Nephron (organoid): ENCODE measurements at regions not wholly inside any gene's neighbourhood (a gene's known extent, or its start where the extent isn't known, plus 50 kb on each side); places are given as distances from the start of the nearest gene placed in this dataset.
"Not testable (repeated sequence)": the region's sequence is repeated elsewhere in the genome, so short reads cannot be mapped to it uniquely, and the experiment has no call there.

ENCODE experiments used
- H3K27ac Mint-ChIP-seq, 3 experiments: 2 replicates each; pipeline ENCODE4 v1.8.0; 2020; ENCODE audit warnings: mixed read lengths in 3 of 3, mild to moderate bottlenecking in 2 of 3, moderate library complexity in 1 of 3
- H3K27me3 Mint-ChIP-seq: 2 replicates; pipeline ENCODE4 v1.8.0; 2021; ENCODE audit warnings: low read depth, mild to moderate bottlenecking, moderate library complexity, mixed read lengths
- H3K36me3 Mint-ChIP-seq: 2 replicates; pipeline ENCODE4 v1.8.0; 2020; ENCODE audit warnings: low read depth, mixed read lengths
- H3K4me1 Mint-ChIP-seq: 2 replicates; pipeline ENCODE4 v1.8.0; 2020; ENCODE audit warnings: mixed read lengths
- H3K4me3 Mint-ChIP-seq, 3 experiments: 2 replicates each; pipeline ENCODE4 v1.8.0; 2020; ENCODE audit warnings: mild to moderate bottlenecking in 3 of 3, mixed read lengths in 3 of 3, moderate library complexity in 2 of 3
- H3K9me3 Mint-ChIP-seq: 2 replicates; pipeline ENCODE4 v1.8.0; 2020; ENCODE audit warnings: mixed read lengths
- TF ChIP-seq, protein P1 (sequence below), 3 experiments: fragments of 200-600 bp; sonication (generic); IDR thresholded peaks; one replicate each; pipeline ENCODE4 v1.5.0; 2021; ENCODE audit warnings: antibody characterized with exemption in 3 of 3; ENCODE audit not compliant: unreplicated experiment in 3 of 3

DNA sequence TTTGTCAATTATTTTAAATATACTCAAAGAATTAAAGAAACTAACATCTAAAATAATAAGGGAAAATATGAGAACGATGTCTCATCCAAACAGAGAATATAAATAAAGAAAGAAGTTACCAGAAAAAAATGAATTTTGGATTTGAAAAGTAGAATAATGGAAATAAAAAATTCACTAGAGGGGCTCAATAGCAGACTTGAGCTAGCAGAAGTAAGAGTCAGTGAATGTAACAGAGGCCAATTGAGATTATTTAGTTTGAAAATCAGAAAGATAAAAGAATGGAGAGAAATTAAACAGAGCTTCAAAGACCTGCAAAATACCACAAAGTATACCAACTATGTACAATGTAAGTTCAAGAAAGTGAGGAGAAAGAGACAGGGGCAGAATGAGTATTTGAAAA, 333.6 kb downstream of the GPD2 start:
- Mint-ChIP-seq H3K4me1 (no peaks in the 10 kb centered on the region), H3K9me3 (peaks cover 5% of the 10 kb centered on the region), H3K27ac (no peak overlapping the region), H3K4me3 (no peak overlapping the region), H3K27me3 (no peaks in the 10 kb centered on the region), H3K36me3 (no peaks in the 10 kb centered on the region)
- TF ChIP-seq, protein P1, sequence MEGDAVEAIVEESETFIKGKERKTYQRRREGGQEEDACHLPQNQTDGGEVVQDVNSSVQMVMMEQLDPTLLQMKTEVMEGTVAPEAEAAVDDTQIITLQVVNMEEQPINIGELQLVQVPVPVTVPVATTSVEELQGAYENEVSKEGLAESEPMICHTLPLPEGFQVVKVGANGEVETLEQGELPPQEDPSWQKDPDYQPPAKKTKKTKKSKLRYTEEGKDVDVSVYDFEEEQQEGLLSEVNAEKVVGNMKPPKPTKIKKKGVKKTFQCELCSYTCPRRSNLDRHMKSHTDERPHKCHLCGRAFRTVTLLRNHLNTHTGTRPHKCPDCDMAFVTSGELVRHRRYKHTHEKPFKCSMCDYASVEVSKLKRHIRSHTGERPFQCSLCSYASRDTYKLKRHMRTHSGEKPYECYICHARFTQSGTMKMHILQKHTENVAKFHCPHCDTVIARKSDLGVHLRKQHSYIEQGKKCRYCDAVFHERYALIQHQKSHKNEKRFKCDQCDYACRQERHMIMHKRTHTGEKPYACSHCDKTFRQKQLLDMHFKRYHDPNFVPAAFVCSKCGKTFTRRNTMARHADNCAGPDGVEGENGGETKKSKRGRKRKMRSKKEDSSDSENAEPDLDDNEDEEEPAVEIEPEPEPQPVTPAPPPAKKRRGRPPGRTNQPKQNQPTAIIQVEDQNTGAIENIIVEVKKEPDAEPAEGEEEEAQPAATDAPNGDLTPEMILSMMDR (IDR thresholded peaks at IDR 0.05; ENCODE audit: unreplicated experiment in 3 of 3): no peak

DNA sequence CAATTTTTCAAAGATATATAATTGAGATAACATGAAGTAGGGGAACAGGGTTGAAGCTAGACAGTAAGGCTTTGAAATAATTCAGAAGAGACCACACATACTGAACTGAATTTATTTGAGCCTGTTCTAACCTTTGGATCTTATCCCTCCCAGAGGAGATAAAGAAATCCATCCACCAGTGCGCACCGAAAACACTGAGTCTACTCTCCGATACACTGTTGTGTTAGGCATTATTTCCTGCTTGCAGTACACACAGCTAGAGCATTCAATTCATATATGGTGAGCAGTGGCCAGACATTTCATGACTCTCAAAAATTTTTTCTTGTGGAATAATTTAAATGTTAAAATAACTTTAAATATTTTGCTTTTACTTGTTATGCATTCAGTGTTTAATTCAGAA, 342.7 kb downstream of the GPD2 start:
- Mint-ChIP-seq H3K4me3 (no peak overlapping the region), H3K9me3 (peaks cover 6% of the 10 kb centered on the region), H3K27ac (no peak overlapping the region), H3K27me3 (no peaks in the 10 kb centered on the region), H3K36me3 (no peaks in the 10 kb centered on the region), H3K4me1 (no peaks in the 10 kb centered on the region)
- TF ChIP-seq, protein P1 (IDR thresholded peaks at IDR 0.05; ENCODE audit: unreplicated experiment in 3 of 3): no peak

DNA sequence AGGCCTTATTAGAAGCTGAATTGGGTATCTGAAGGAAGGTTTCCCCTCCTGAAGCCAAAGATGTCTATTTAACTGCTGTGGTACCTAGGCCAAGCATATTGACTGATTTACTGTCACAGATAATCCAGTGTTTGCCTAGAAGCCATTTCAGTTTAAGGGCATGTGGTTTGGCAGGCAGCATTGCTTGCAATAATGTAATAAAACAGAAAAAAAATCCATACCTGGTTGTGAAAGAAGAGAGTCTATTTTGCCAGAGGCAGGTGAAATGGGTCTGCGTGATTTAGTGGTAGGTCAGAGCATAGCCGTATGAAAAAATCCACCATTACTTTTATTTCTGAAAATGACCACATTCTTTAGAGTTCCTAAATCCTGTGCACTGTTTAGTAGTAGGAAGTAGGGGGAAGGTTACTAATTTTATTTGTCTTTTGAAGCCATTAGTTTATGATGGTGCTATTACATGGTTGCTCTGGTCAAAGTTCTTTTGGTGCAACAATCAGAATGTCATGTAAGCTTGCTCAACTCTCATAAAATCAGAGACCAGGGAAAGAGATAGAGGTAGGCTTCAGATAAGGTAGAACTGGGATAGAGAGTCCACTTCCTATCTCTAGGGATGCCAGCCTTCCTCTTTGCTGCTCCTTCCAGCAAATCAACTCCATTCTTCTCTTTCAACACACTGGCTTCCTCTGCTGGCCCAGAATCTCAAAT, 343.4 kb downstream of the GPD2 start:
- Mint-ChIP-seq H3K4me3 (no peak overlapping the region), H3K9me3 (peaks cover 6% of the 10 kb centered on the region), H3K27me3 (no peaks in the 10 kb centered on the region), H3K36me3 (no peaks in the 10 kb centered on the region), H3K4me1 (no peaks in the 10 kb centered on the region), H3K27ac (no peak overlapping the region)
- TF ChIP-seq, protein P1 (IDR thresholded peaks at IDR 0.05; ENCODE audit: unreplicated experiment in 3 of 3): no peak

DNA sequence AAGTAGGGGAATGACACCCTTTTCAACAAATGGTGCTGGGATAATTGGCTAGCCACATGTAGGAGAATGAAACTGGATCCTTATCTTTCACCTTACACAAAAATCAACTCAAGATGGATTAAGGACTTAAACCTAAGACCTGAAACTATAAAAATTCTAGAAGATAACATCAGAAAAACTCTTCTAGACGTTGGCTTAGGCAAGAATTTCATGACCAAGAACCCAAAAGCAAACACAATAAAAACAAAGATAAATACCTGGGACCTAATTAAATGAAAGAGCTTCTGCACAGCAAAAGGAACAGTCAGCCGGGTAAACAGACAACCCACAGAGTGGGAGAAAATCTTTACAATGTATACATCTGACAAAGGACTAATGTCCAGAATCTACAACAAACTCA, 345.5 kb downstream of the GPD2 start:
- not testable (repeated sequence) for H3K36me3 Mint-ChIP-seq, H3K27ac Mint-ChIP-seq, H3K4me3 Mint-ChIP-seq, H3K9me3 Mint-ChIP-seq, H3K4me1 Mint-ChIP-seq, H3K27me3 Mint-ChIP-seq

DNA sequence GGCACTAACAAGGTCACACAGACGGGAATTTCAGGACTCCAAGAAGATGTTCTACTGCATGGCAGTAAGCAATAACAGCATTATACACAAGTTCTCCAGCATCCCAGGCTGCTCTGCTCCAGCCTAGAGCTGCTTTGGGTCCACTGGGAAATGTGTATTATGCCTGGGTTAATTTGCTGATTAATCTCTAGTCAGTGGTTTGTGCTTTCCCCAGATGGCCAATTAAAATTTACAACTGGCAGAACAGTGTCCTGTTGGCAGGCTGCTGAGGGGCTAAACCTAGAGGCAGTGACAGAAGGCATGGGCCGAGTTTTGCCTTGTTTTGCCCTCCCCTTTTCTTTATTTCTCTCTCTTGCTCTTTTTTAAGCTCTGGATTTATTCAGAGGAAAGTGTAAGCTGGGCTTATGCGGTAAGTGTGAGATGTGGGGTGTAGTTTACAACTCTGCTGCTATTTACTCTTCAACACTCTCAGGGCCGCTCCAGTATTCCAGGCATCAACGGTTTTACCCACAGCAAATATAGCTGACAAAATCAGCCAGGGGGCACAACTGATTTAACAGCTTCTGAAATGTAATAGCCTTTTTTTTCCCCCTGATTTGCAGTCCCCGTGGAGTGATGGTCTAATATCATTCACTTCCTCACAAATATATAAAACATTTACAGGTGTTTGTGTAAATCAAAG, 348.0 kb downstream of the GPD2 start:
- Mint-ChIP-seq H3K9me3 (peaks cover 3% of the 10 kb centered on the region), H3K27ac (no peak overlapping the region), H3K27me3 (no peaks in the 10 kb centered on the region), H3K4me3 (no peak overlapping the region), H3K4me1 (no peaks in the 10 kb centered on the region), H3K36me3 (no peaks in the 10 kb centered on the region)
- TF ChIP-seq, protein P1 (IDR thresholded peaks at IDR 0.05; ENCODE audit: unreplicated experiment in 3 of 3): no peak

DNA sequence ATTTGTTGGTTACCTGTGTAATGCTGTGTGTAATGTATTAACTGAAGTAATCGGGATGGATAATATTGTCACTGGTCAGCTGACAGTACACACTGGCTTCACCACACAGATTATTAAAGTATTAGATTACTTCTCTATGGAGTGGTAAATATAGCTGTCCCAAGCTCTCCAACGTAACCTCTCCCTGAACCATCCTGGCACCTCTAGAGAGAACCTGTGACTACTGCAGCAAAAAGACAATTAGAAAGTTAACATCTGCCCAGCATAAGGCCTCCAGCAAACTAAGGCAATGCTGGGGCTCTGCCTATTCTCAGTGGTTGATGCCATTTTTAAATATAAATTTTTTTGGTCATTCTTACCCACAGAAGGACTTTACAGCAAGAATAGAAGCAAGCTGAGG, 351.3 kb downstream of the GPD2 start:
- no peaks in the 10 kb centered on the region for H3K4me1 Mint-ChIP-seq
- H3K36me3 Mint-ChIP-seq: no peaks in the 10 kb centered on the region
- H3K27ac Mint-ChIP-seq: no peak overlapping the region
- no peaks in the 10 kb centered on the region for H3K27me3 Mint-ChIP-seq
- H3K9me3 Mint-ChIP-seq: no peaks in the 10 kb centered on the region
- TF ChIP-seq, protein P1 (IDR thresholded peaks at IDR 0.05; ENCODE audit: unreplicated experiment in 3 of 3): no peak
- no peak overlapping the region for H3K4me3 Mint-ChIP-seq
